ENCODE measurements at regions not wholly inside any gene's neighbourhood (a gene's known extent, or its start where the extent isn't known, plus 50 kb on each side); places are given as distances from the start of the nearest gene placed in this dataset.

GRCh38 chr3:90005281-90005847 lies 897.9 kb downstream of the EPHA3 start:
- no peak overlapping the region for H3K4me2 ChIP-seq (ENCODE audit: insufficient read depth in 1 of 2, low read depth in 2 of 2, low read length in 2 of 2)
- H3K56ac ChIP-seq (replicated peaks; ENCODE audit: insufficient read length, low read depth, low read length) = no peak overlapping the region
- H3K79me1 ChIP-seq (ENCODE audit: low read depth, low read length) = no peaks in the 10 kb centered on the region
- no peak overlapping the region for H3K14ac ChIP-seq (ENCODE audit: insufficient read length)
- H2BK15ac ChIP-seq (ENCODE audit: low read length) = no peak overlapping the region
- H3K23me2 ChIP-seq (ENCODE audit: low read depth, low read length) = no peaks in the 10 kb centered on the region; the same call in 1 of the 2 replicates
- no peaks in the 10 kb centered on the region for H3K27me3 ChIP-seq (replicated peaks in 1 of 4; ENCODE audit: control insufficient read depth in 3 of 4, extremely low read depth in 1 of 4, insufficient read depth in 3 of 4, low read length in 3 of 4)
- no peak for TF ChIP-seq CTBP2 (IDR thresholded peaks at IDR 0.05; ENCODE audit: borderline replicate concordance, insufficient read depth, insufficient read length, low read length)
- TF ChIP-seq POLR2A (IDR thresholded peaks at IDR 0.05; ENCODE audit: control extremely low read depth in 1 of 2, low read depth in 2 of 2, low read length in 2 of 2) = no peak
- no peak for TF ChIP-seq SIX5 (IDR thresholded peaks at IDR 0.05; ENCODE audit: low read depth, low read length)
- no peak for TF ChIP-seq YY1 (IDR thresholded peaks at IDR 0.05; ENCODE audit: low read depth, low read length)
- TF ChIP-seq POU5F1 (IDR thresholded peaks at IDR 0.05; ENCODE audit: low read depth, low read length) = no peak
- no peak for TF ChIP-seq CEBPB (IDR thresholded peaks at IDR 0.05; ENCODE audit: low read depth, low read length)
- no peak for TF ChIP-seq MAFK (IDR thresholded peaks at IDR 0.05; ENCODE audit: low read depth, low read length)
- TF ChIP-seq ZNF274 (IDR thresholded peaks at IDR 0.05; ENCODE audit: borderline replicate concordance, extremely low read depth, low read length) = no peak
- no peak for TF ChIP-seq EGR1 (IDR thresholded peaks at IDR 0.05; ENCODE audit: borderline replicate concordance, low read depth, low read length)
- no peak for TF ChIP-seq TBP (IDR thresholded peaks at IDR 0.05; ENCODE audit: low read depth, low read length)
- no peak for TF ChIP-seq RBBP5 (IDR thresholded peaks at IDR 0.05; ENCODE audit: borderline replicate concordance, low read depth, low read length)
- no peak for TF ChIP-seq GTF2F1 (IDR thresholded peaks at IDR 0.05; ENCODE audit: borderline replicate concordance, low read depth, low read length)
- TF ChIP-seq CBX8 (IDR thresholded peaks at IDR 0.05; ENCODE audit: borderline replicate concordance, low read depth, low read length) = no peak
- no peak for TF ChIP-seq TAF1 (IDR thresholded peaks at IDR 0.05; ENCODE audit: low read depth, low read length)
- H4K8ac ChIP-seq (ENCODE audit: extremely low read depth, insufficient read depth, low read length) = no peak overlapping the region
- H3K4me1 ChIP-seq (replicated peaks in 1 of 4; ENCODE audit: control insufficient read depth in 3 of 4, insufficient read depth in 4 of 4, low read length in 3 of 4) = no peaks in the 10 kb centered on the region
- H2AFZ ChIP-seq (ENCODE audit: low read length) = no peak overlapping the region
- H2BK20ac ChIP-seq (ENCODE audit: low read length) = no peak overlapping the region
- no peak overlapping the region for H2AK5ac ChIP-seq (ENCODE audit: low read depth, low read length)
- H2BK120ac ChIP-seq (replicated peaks; ENCODE audit: low read depth, low read length) = no peak overlapping the region
- DNase-seq (ENCODE audit: low read depth in 1 of 2, low spot score in 2 of 2) (no peak), FAIRE-seq (no peak)
- no peak overlapping the region for H2BK12ac ChIP-seq (ENCODE audit: low read depth, low read length)
- H3K23ac ChIP-seq (ENCODE audit: insufficient read length) = no peak overlapping the region
- ChIA-PET CTCF (ENCODE audit: partially characterized antibody) (no interaction called here), POLR2A (ENCODE audit: partially characterized antibody) (no interaction called here)
- H3K4ac ChIP-seq (replicated peaks; ENCODE audit: insufficient read length, low read depth, low read length) = no peak overlapping the region
- H3K36me3 ChIP-seq (ENCODE audit: control insufficient read depth in 2 of 4, insufficient read depth in 4 of 4, low read length in 3 of 4) = no peaks in the 10 kb centered on the region
- no peak overlapping the region for H4K91ac ChIP-seq (replicated peaks; ENCODE audit: insufficient read length, low read length)
- no peak overlapping the region for H3K18ac ChIP-seq (ENCODE audit: extremely low read depth, low read length)
- H3K4me3 ChIP-seq (ENCODE audit: extremely low read depth in 1 of 4, insufficient read depth in 2 of 4, low read depth in 3 of 4, low read length in 4 of 4) = no peak overlapping the region
- H2BK5ac ChIP-seq (ENCODE audit: low read depth, low read length) = no peak overlapping the region
- H3K27ac ChIP-seq (ENCODE audit: low read depth, low read length) = no peak overlapping the region
- WGBS, 2 experiments (ENCODE audit: extremely low coverage in 1 of 2, insufficient coverage in 1 of 2, insufficient read length in 1 of 2, insufficient replicate concordance in 2 of 2, low coverage in 1 of 2, low lambda C conversion rate in 2 of 2, missing lambda C conversion rate in 1 of 2) = 85% methylated on average over 4 of the region's 4 CpGs; no CpG with 5 or more reads in 1 of the 2 experiments
- H3K9ac ChIP-seq (replicated peaks in 1 of 4; ENCODE audit: extremely low read depth in 1 of 4, low read depth in 3 of 4, low read length in 3 of 4) = no peak overlapping the region
- H4K20me1 ChIP-seq (replicated peaks in 1 of 2; ENCODE audit: control insufficient read depth in 1 of 2, insufficient read depth in 2 of 2, low read length in 2 of 2) = no peaks in the 10 kb centered on the region
- H4K5ac ChIP-seq (ENCODE audit: insufficient read length, low read depth, low read length) = no peak overlapping the region
- no peaks in the 10 kb centered on the region; a peak in 1 of 4 replicates for H3K9me3 ChIP-seq (ENCODE audit: insufficient read depth in 2 of 2, low read depth in 1 of 2, low read length in 1 of 2)
- no peaks in the 10 kb centered on the region for H3K79me2 ChIP-seq (ENCODE audit: control insufficient read depth in 1 of 2, insufficient read depth in 2 of 2, low read length in 2 of 2)

Measured in H1 (cell line).